Fibroblast of villous mesenchyme (primary cell): ENCODE measurements at regions not wholly inside any gene's neighbourhood (a gene's known extent, or its start where the extent isn't known, plus 50 kb on each side); places are given as distances from the start of the nearest gene placed in this dataset.

ENCODE experiments used
- DNase-seq: peaks from one replicate; pipeline ENCODE4 v3.0.0-alpha.2; 2010; ENCODE audit warnings: low read depth
- H3K4me3 ChIP-seq: 2 replicates; pipeline ENCODE4 v1.5.1; 2011; ENCODE audit warnings: low read depth, mild to moderate bottlenecking, low read length
- CTCF ChIP-seq: IDR thresholded peaks from 2 replicates; pipeline ENCODE4 v1.5.1; 2012; ENCODE audit warnings: low read depth, mild to moderate bottlenecking, low read length; ENCODE audit not compliant: insufficient read depth

- no peak for TF ChIP-seq CTCF
- H3K4me3 ChIP-seq, result no peak overlapping the region
- DNase-seq, result no peak
Observed at GRCh38 chr12:94047781-94048567, 100.4 kb upstream of the PLXNC1 start.

- no peak for TF ChIP-seq CTCF
- H3K4me3 ChIP-seq, result no peak overlapping the region
- DNase-seq, result no peak
Observed at GRCh38 chr12:94048757-94049156, 99.6 kb upstream of the PLXNC1 start.

- H3K4me3 ChIP-seq, result no peak overlapping the region
- DNase-seq, result no peak
- TF ChIP-seq CTCF, result no peak
Observed at GRCh38 chr12:94049718-94050117, 98.7 kb upstream of the PLXNC1 start.

- DNase-seq, result no peak
- TF ChIP-seq CTCF, result no peak
- H3K4me3 ChIP-seq, result no peak overlapping the region
Observed at GRCh38 chr12:94053676-94054075, 94.7 kb upstream of the PLXNC1 start.

GRCh38 chr12:94055528-94055927 is 92.8 kb upstream of the PLXNC1 start:
- DNase-seq, result no peak
- TF ChIP-seq CTCF, result no peak
- no peak overlapping the region for H3K4me3 ChIP-seq

- TF ChIP-seq CTCF, result no peak
- no peak for DNase-seq
- H3K4me3 ChIP-seq, result no peak overlapping the region
Observed at GRCh38 chr12:94056419-94057158, 91.8 kb upstream of the PLXNC1 start.
